GM19239 (cell line): ENCODE measurements at regions not wholly inside any gene's neighbourhood (a gene's known extent, or its start where the extent isn't known, plus 50 kb on each side); places are given as distances from the start of the nearest gene placed in this dataset.
"Not testable (repeated sequence)": the region's sequence is repeated elsewhere in the genome, so short reads cannot be mapped to it uniquely, and the experiment has no call there.

Experiments used
- DNase-seq: peaks from one replicate; pipeline ENCODE4 v3.0.0; 2011; ENCODE audit warnings: low spot score; ENCODE audit not compliant: insufficient read length
- FAIRE-seq: peaks from 2 replicates; lab custom pipeline; 2011; peaks lifted over from hg19 to GRCh38; lab: Jason Lieb, UNC

- DNase-seq, FAIRE-seq: not testable (repeated sequence)
Observed at GRCh38 chr9:64920147-64920546, 364.9 kb downstream of the FOXD4L5 start.

DNA sequence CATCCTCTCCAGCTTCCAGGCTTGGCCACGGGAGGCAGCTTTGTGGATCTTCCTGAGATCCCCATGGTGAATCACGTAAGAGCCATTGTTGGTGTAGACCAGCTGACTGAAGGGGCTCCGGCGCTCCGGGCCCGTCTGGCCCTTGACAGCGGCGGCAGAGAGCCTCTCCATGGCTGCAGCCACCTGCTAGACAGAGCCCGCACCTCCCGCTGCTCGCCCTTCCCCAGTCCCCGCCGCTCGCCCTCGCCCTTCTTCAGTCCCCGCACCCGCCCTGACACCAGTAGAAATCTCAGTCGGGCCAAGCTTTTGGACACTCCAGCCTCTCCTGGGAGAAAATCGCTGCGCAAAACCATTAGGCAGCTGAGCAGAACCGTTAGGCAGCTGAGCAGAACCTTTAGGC, 396.4 kb downstream of the FOXD4L5 start:
- FAIRE-seq, DNase-seq: not testable (repeated sequence)

DNA sequence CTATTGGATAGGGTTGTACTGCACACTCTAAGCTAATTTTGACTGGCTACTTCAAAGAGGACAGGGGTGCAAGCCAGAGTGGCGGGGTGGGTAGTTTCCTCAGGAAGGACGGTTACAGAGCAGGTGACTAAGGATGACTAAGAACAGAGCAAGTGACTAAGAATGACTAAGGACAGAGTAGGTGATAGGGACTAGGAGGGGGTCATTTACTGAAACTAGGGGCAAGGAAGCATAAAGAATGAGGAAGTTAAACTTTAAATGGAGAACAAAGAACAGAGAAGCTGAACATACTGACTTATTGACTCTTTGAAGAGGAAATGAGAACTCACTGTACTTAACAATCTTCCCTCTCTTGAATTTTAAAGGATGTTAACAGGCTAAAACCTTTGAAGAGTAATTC, 414.4 kb downstream of the FOXD4L5 start:
- DNase-seq = not testable (repeated sequence)
- peak; percentile 72 for FAIRE-seq
